Lung (tissue), 11 donors: ENCODE measurements at regions not wholly inside any gene's neighbourhood (a gene's known extent, or its start where the extent isn't known, plus 50 kb on each side); places are given as distances from the start of the nearest gene placed in this dataset.
A peak's percentile ranks its signal among the peaks of the same experiment; 100 is the strongest.

Source experiments
- ATAC-seq: fragments of 200-7000 bp; cut with Tn5 transposase; one replicate; pipeline ENCODE4 v1.9.1; 2020; ENCODE audit warnings: moderate number of reproducible peaks; ENCODE audit not compliant: insufficient read depth, low FRiP score
- DNase-seq, 3 donors: peaks; one replicate each; pipeline ENCODE4 v3.0.0-alpha.2; 2013 to 2017
- H3K27ac ChIP-seq, 2 donors: one replicate each; pipeline ENCODE4 v1.5.1; 2013; ENCODE audit warnings: mild to moderate bottlenecking in 2 of 2, moderate library complexity in 2 of 2, control low read depth in 1 of 2, inconsistent platforms in 1 of 2, low read depth in 1 of 2, low read length in 1 of 2
- H3K27me3 ChIP-seq, 3 donors: one replicate each; pipeline ENCODE4 v1.5.1; 2013; ENCODE audit warnings: low read length in 2 of 3; ENCODE audit not compliant: control insufficient read depth in 3 of 3, insufficient read depth in 3 of 3
- H3K36me3 ChIP-seq, 4 donors: one replicate each; pipeline ENCODE4 v1.5.1; 2013; ENCODE audit warnings: low read length in 4 of 4, mild to moderate bottlenecking in 1 of 4, moderate library complexity in 1 of 4; ENCODE audit not compliant: control insufficient read depth in 4 of 4, insufficient read depth in 4 of 4
- H3K4me1 ChIP-seq, 5 donors: one replicate each; pipeline ENCODE4 v1.5.1; 2013; ENCODE audit warnings: low read length in 5 of 5, mild to moderate bottlenecking in 2 of 5, moderate library complexity in 1 of 5; ENCODE audit not compliant: control insufficient read depth in 5 of 5, insufficient read depth in 5 of 5
- H3K4me3 ChIP-seq: one replicate; pipeline ENCODE4 v1.5.1; 2013; ENCODE audit warnings: mild to moderate bottlenecking, control low read depth, moderate library complexity
- H3K9ac ChIP-seq, 2 donors: one replicate each; pipeline ENCODE4 v1.5.1; 2013; ENCODE audit warnings: low read length in 2 of 2, control low read depth in 1 of 2; ENCODE audit not compliant: insufficient read depth in 1 of 2
- H3K9me3 ChIP-seq, 4 donors: one replicate each; pipeline ENCODE4 v1.5.1; 2013; ENCODE audit warnings: low read length in 3 of 4, mild to moderate bottlenecking in 1 of 4, moderate library complexity in 1 of 4; ENCODE audit not compliant: control insufficient read depth in 4 of 4, insufficient read depth in 3 of 4
- WGBS, 2 donors: extraction: QIAGEN DNeasy Blood & Tissue Kit; methylation state at CpG; one replicate each; pipeline ENCODE4 v1.1.7; 2013; 5-methylcytosine and 5-hydroxymethylcytosine counted together
- TF ChIP-seq, protein P1 (sequence below): IDR thresholded peaks from 2 replicates; pipeline ENCODE4 v1.5.1; 2012; ENCODE audit warnings: mild to moderate bottlenecking; ENCODE audit errors: control extremely low read depth, extremely low read depth
- donor health status: control.
- donor health status: control.
- donor health status: Bipolar disorder and iron deficiency.
- donor health status: healthy.
- donor health status: DM: yes; HTN: yes; CAD: no.

DNA sequence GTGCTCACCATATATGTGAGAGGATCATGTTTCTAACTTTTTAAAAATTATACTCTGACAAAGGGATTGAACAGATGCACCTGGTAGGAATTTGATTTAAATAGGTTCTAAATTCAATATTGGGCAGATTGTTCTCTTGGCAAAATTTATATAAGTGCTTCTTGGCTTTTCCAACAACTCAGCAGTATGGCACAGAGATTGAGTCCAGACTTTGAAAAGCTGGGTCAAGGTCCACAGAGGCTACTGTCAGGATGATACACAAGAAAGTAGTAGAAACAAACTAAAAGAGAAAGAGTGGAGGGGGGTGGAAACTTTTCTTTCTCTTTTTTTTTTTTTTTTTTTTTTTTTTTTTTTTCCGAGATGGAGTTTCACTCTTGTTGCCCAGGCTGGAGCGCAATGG is 203.2 kb upstream of the ADAMTS9 start:
- ATAC-seq (no peak), DNase-seq (no peak)
- no peaks in the 10 kb centered on the region for H3K36me3 ChIP-seq
- 93 to 100% methylated on average over 1 to 2 of the region's 2 CpGs for WGBS, 2 donors
- no peak overlapping the region for H3K9ac ChIP-seq
- no peaks in the 10 kb centered on the region for H3K9me3 ChIP-seq
- H3K4me3 ChIP-seq = no peak overlapping the region
- H3K27ac ChIP-seq = no peak overlapping the region
- peaks cover 0 to 32% (median 11%) of the 10 kb centered on the region in 5 donors for H3K4me1 ChIP-seq
- TF ChIP-seq, protein P1, sequence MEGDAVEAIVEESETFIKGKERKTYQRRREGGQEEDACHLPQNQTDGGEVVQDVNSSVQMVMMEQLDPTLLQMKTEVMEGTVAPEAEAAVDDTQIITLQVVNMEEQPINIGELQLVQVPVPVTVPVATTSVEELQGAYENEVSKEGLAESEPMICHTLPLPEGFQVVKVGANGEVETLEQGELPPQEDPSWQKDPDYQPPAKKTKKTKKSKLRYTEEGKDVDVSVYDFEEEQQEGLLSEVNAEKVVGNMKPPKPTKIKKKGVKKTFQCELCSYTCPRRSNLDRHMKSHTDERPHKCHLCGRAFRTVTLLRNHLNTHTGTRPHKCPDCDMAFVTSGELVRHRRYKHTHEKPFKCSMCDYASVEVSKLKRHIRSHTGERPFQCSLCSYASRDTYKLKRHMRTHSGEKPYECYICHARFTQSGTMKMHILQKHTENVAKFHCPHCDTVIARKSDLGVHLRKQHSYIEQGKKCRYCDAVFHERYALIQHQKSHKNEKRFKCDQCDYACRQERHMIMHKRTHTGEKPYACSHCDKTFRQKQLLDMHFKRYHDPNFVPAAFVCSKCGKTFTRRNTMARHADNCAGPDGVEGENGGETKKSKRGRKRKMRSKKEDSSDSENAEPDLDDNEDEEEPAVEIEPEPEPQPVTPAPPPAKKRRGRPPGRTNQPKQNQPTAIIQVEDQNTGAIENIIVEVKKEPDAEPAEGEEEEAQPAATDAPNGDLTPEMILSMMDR = no peak
- H3K27me3 ChIP-seq = no peaks in the 10 kb centered on the region

DNA sequence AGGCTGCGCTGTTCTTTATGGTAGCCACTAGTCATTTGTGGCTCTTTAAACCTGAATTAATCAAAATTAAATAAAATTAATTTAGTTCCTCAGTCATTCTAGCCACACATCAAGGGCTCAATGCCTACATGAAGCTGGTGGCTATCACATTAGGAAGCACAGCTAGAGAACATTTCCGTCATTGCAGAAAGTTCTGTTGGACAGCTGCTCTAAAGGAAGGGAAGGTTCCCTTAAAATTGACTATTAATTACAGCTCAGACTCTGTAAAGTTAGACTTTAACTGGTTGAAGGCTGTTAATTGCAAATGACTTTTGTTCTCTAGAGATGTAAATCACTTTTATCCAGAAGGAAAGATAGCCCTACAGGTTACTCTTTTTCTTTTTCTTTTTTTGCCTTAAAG is 202.7 kb upstream of the ADAMTS9 start:
- H3K9ac ChIP-seq = peak overlapping the region in 1 of 2 donors; percentile 20
- no peaks in the 10 kb centered on the region for H3K9me3 ChIP-seq
- TF ChIP-seq, protein P1 = no peak
- H3K4me3 ChIP-seq = no peak overlapping the region
- DNase-seq = no peak
- peak overlapping the region in 1 of 2 donors; percentile 23 for H3K27ac ChIP-seq
- no peak for ATAC-seq
- H3K4me1 ChIP-seq = peaks cover 0 to 32% (median 11%) of the 10 kb centered on the region in 5 donors
- 64 to 70% methylated on average over 2 of the region's 2 CpGs for WGBS, 2 donors
- H3K36me3 ChIP-seq = no peaks in the 10 kb centered on the region
- H3K27me3 ChIP-seq = no peaks in the 10 kb centered on the region

DNA sequence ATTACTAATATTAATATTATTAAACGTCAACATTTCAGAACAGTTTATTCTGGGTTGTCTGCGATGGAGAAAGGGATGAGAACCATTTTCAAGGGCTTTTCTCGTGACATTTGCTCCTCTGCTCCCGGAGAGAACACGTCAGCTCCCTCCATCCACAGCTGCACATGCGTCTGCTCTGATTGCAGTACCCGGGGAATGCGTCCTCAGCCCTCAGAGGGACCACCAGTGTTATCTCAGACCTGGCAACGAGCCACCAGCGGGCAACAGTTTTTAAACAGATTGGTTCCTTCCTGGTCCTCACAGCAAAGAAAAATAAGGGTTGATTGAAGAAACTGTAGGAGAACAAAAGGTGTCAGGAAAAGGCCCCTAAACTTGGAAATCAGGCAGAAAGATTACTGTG is 202.2 kb upstream of the ADAMTS9 start:
- H3K9me3 ChIP-seq = no peaks in the 10 kb centered on the region
- no peak overlapping the region for H3K4me3 ChIP-seq
- peak; percentile 65 to 69 (median 69) for DNase-seq
- no peak for ATAC-seq
- H3K36me3 ChIP-seq = no peaks in the 10 kb centered on the region
- WGBS, 2 donors = 47 to 50% methylated on average over 10 of the region's 10 CpGs
- peak overlapping the region in 1 of 2 donors; percentile 20 for H3K9ac ChIP-seq
- TF ChIP-seq, protein P1 = no peak
- H3K27ac ChIP-seq = peak overlapping the region; percentile 23 to 52
- no peaks in the 10 kb centered on the region for H3K27me3 ChIP-seq
- peaks cover 0 to 33% (median 9%) of the 10 kb centered on the region in 5 donors for H3K4me1 ChIP-seq

DNA sequence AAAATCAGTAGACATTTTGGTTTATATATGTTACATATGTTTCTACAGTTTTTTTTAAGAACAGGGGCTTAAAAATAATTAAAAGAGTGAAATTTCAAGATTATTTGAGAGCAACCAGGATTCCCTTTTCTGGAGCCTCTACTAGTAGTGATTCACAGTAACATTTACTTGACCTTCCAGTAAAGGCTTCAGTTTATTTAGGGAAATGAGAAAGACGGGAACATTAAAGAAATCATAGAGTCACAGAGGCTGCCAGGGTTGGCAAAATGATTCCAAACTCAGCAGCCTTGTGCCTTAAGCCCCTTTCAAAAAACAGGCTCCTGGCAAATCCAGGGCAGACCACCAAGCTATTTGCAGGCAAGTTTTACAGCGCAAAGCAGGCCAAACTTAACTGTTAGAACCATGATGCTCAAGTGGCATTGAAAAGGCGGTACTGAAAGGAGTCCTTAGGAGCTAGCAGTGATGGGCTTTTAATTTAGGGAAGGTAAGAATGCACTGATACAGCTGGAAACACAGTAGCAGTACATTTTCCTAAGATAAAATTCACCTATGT is 201.1 kb upstream of the ADAMTS9 start:
- Histone ChIP-seq H3K36me3 (no peaks in the 10 kb centered on the region), H3K4me1 (peaks cover 0 to 40% (median 8%) of the 10 kb centered on the region in 5 donors), H3K4me3 (no peak overlapping the region), H3K27ac (peak overlapping the region; percentile 12 to 52), H3K27me3 (no peaks in the 10 kb centered on the region), H3K9me3 (no peaks in the 10 kb centered on the region), H3K9ac (peak overlapping the region in 1 of 2 donors; percentile 20)
- DNase-seq = peak; percentile 20 to 34 (median 33)
- WGBS, 2 donors = 85 to 91% methylated on average over 3 of the region's 3 CpGs
- no peak for ATAC-seq
- TF ChIP-seq, protein P1 = no peak
